GM18511 (cell line): ENCODE measurements at regions not wholly inside any gene's neighbourhood (a gene's known extent, or its start where the extent isn't known, plus 50 kb on each side); places are given as distances from the start of the nearest gene placed in this dataset.
"Not testable (repeated sequence)": the region's sequence is repeated elsewhere in the genome, so short reads cannot be mapped to it uniquely, and the experiment has no call there.

Experiments
- ATAC-seq: cut with Tn5 transposase; IDR thresholded peaks from one replicate; pipeline ENCODE4 v1.9.1; 2021; ENCODE audit warnings: mild to moderate bottlenecking, moderate library complexity; ENCODE audit not compliant: unreplicated experiment

GRCh38 chr11:115632061-115632460 lies 127.8 kb upstream of the CADM1 start:
- no peak for ATAC-seq

DNA sequence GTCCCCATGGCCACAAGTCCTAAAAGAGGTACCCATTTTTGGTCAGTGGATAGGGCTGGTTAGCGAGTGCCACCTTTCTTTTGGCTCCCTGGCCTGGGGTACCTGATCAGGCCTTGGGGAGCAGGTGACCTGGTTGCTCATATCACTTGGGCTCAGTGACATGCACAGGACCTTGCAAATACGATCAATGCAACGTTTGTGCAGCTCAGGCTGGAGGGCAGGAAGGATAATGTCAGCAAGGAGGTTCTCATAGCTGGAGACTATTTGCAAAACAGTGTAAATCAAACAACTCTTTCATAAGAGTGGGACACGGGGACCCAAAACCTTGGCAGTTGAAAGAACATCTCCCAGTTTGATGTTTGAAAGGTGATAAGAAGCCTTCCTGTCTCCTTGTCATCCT lies 127.4 kb upstream of the CADM1 start:
- ATAC-seq: no peak

DNA sequence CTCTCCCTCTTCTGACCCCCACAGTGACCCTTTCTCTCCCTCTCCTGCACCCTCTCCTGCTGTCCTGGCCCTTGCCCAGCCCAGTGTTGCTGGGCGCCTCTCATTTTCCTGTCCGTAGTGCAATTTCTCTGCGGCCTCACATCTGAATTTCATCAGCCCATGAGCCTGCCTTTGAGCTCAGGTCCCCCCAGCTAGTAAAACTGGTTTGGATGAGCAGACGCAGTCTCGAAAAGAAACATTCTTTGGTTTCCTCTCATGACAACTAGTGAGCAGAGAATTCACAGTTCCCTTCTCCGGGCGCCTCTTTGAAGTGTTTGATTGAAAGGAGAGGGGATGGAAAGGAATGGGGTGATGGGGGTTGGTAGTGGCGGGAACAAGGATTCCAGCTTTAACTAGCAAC lies 126.0 kb upstream of the CADM1 start:
- ATAC-seq: no peak

- no peak for ATAC-seq
Observed at GRCh38 chr11:115629456-115630015, 125.3 kb upstream of the CADM1 start.

GRCh38 chr11:115627666-115628460 lies 123.6 kb upstream of the CADM1 start:
- ATAC-seq: no peak

GRCh38 chr11:115627071-115627470 lies 122.9 kb upstream of the CADM1 start:
- no peak for ATAC-seq

- no peak for ATAC-seq
Observed at GRCh38 chr11:115626414-115626813, 122.2 kb upstream of the CADM1 start.

DNA sequence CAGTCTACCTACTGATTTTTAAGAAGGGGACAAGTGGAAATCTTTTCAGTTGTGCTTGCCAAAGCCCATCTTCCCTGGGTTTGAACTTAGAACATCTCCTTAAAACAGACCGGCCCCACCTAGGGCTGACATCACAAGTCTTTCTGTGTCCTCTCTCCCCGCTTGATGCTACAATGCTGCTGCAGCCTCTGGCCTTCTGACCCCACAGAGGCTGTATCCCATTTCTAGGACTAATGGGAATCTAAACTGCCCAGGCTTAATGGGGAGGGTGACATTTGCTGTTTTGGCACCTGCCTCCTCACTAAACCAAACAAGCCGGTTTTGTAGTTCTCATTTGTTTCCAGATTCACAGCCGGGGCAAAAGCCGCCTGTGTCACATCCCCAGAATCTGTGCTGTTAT lies 121.3 kb upstream of the CADM1 start:
- no peak for ATAC-seq

DNA sequence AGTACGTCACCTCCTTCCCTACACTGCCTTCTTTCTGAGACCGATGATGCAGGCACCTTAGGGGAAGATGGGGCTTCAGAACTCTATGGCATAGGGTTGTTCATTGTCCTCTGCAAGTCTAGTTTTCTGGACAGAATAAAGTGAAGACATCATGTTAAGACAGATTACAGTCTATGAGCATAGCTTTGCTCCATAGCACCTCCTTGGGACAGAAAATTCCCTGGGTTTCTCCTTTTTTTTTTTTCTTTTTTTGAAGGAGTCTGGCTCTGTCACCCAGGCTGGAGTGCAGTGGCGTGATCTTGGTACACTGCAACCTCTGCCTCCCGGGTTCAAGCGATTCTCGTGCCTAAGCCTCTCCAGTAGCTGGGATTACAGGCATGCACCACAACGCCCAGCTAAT lies 119.8 kb upstream of the CADM1 start:
- no peak for ATAC-seq

GRCh38 chr11:115623021-115623451 lies 118.8 kb upstream of the CADM1 start:
- ATAC-seq: no peak

GRCh38 chr11:115618428-115618827 lies 114.2 kb upstream of the CADM1 start:
- no peak for ATAC-seq

GRCh38 chr11:115617767-115618166 lies 113.6 kb upstream of the CADM1 start:
- ATAC-seq: no peak

DNA sequence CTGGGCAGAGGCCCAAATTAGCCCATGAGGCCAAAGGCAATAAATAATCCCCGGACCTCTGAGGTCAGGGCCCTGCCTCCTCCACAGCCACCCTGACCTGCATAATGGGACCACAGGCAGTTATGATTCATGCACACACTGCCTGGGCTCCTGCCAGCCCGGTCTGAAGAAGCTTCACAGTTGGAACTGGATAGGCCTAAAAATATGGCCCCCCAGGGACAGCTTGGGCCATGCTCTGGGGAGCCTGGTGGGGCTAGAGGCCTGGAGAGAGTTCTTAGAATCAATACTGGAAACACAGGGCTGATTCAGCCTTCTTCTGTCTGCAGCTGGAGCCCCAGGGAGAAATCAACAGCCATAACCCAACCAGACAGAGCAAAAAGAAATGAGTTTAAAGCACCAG lies 112.8 kb upstream of the CADM1 start:
- no peak for ATAC-seq

- ATAC-seq: no peak
Observed at GRCh38 chr11:115613986-115614632, 109.9 kb upstream of the CADM1 start.

- no peak for ATAC-seq
Observed at GRCh38 chr11:115613004-115613403, 108.8 kb upstream of the CADM1 start.

- ATAC-seq: no peak
Observed at GRCh38 chr11:115612046-115612730, 108.0 kb upstream of the CADM1 start.

DNA sequence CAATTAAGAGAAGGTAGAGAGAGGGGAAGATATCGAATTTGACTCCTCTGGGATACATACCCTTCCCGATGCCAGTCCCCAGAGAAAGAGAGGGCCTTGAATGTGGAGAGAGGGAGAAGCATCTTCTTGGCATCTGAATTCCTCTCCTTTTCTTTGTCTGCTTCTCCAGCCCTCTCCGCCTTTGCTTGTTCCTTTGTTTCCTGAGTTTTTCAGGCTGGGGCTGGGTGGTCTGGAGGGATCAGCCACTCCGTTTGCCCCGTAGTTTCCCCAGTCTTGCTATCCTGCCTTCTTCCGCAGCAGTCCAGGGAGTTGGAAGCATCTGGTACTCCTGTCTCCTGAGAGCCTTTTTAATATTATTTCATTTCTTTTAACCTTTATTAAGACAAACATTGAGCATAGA lies 107.1 kb upstream of the CADM1 start:
- no peak for ATAC-seq

DNA sequence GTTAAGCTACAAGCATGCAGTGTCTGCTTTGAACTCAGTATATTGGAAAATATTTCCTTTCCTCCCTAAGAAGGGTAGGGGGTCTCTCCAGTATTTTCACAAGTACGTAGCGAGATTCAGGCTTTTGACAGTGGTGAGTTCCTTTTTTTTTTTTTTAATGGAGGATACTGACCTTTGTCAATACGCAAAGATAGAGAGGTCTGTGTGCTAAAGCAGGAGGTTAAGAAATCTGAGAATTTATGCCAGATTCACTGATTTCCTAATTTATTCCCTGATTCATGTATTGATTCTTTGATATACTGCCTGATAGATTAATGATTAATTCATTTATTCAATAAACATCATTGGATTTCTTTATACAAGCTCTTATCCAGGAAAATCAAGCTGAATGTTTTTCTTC lies 106.7 kb upstream of the CADM1 start:
- no peak for ATAC-seq

DNA sequence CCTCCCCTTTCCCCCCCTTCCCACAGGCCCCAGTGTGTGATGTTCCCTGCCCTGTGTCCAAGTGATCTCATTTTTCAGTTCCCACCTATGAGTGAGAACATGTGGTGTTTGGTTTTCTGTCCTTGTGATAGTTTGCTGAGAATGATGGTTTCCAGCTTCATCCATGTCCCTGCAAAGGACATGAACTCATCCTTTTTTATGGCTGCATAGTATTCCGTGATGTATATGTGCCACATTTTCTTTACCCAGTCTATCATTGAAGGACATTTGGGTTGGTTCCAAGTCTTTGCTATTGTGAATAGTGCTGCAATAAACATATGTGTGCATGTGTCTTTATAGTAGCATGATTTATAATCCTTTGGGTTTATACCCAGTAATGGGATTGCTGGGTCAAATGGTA lies 106.0 kb upstream of the CADM1 start:
- ATAC-seq: not testable (repeated sequence)

DNA sequence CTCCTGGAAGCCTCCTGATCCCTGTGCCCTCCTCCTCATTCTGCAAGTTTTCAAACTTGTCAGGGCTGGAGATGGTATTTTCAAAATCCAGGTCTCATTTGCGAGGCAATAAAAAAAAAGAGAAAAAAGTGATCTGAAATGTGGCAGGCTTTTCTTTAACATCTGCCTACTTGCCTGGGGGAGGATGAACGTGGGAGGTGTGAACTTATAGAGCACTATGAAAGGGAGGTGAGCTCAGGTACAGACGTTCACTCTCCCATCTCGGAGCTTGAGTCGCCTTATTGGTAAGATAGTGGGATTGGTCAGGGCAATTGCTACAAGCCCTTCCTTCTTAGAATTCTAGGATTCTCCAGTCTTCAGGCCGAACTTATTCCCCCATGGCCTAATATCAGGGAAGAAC lies 104.8 kb upstream of the CADM1 start:
- ATAC-seq: no peak

- no peak for ATAC-seq
Observed at GRCh38 chr11:115607621-115608221, 103.5 kb upstream of the CADM1 start.
